Astrocyte (in vitro differentiated cells and primary cell): ENCODE measurements at regions not wholly inside any gene's neighbourhood (a gene's known extent, or its start where the extent isn't known, plus 50 kb on each side); places are given as distances from the start of the nearest gene placed in this dataset.

Source experiments
- EZH2 ChIP-seq: IDR thresholded peaks from 2 replicates; pipeline ENCODE4 v1.6.1; 2012; ENCODE audit warnings: mild to moderate bottlenecking, low read length, inconsistent platforms; ENCODE audit not compliant: insufficient read depth
- TF ChIP-seq, protein P1 (sequence below): IDR thresholded peaks from 2 replicates; pipeline ENCODE4 v1.5.1; 2011; ENCODE audit warnings: low read depth, mild to moderate bottlenecking, inconsistent platforms, low read length, moderate library complexity; ENCODE audit not compliant: insufficient read depth

DNA sequence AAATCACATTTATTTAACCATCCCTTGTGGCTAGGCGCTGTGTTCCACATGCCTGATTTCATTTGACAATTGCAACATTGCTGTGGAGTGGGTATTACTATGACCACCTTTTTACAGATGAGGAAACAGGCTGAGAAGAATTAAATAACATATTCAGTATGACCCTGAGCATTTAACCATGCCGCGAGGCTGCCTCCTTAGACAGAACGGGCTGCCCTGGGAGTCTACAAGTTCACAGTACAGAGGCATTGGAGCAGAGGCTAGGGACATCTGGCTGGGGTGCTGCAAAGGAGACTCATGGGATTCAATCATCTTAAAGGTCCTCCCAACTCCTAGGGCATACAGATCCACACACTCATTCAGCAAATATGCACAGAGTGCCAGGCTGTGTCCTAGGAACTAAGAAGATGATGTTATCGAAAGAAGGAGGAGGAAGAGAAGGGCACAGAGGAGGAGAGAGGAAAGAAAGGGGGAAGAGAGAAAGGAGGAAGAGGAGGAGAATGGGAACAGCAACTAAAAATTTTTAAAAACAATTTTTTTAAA, 164.7 kb upstream of the CCND2 start:
- TF ChIP-seq, protein P1, sequence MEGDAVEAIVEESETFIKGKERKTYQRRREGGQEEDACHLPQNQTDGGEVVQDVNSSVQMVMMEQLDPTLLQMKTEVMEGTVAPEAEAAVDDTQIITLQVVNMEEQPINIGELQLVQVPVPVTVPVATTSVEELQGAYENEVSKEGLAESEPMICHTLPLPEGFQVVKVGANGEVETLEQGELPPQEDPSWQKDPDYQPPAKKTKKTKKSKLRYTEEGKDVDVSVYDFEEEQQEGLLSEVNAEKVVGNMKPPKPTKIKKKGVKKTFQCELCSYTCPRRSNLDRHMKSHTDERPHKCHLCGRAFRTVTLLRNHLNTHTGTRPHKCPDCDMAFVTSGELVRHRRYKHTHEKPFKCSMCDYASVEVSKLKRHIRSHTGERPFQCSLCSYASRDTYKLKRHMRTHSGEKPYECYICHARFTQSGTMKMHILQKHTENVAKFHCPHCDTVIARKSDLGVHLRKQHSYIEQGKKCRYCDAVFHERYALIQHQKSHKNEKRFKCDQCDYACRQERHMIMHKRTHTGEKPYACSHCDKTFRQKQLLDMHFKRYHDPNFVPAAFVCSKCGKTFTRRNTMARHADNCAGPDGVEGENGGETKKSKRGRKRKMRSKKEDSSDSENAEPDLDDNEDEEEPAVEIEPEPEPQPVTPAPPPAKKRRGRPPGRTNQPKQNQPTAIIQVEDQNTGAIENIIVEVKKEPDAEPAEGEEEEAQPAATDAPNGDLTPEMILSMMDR: no peak
- no peak for TF ChIP-seq EZH2
